Heart left ventricle (tissue), 16 donors: ENCODE measurements at regions not wholly inside any gene's neighbourhood (a gene's known extent, or its start where the extent isn't known, plus 50 kb on each side); places are given as distances from the start of the nearest gene placed in this dataset.

Source experiments
- ATAC-seq, 4 donors: fragments of 200-7000 bp; cut with Tn5 transposase; one replicate each; pipeline ENCODE4 v1.9.1; 2020 to 2022; ENCODE audit warnings: moderate library complexity in 4 of 4, mild to moderate bottlenecking in 3 of 4, moderate number of reproducible peaks in 1 of 4
- DNase-seq, 5 donors: peaks; one replicate each; pipeline ENCODE4 v3.0.0-alpha.2; 2020
- H3K27ac ChIP-seq, 12 donors: fragments of 200-600 bp; sonication (generic) in 4 of 12; one replicate each; pipeline versions ENCODE4 v1.5.0 to v1.8.0; 2016 to 2022; ENCODE audit warnings: mild to moderate bottlenecking in 2 of 12
- H3K27me3 ChIP-seq, 9 donors: fragments of 200-600 bp; sonication (generic) in 2 of 9; one replicate each; pipeline versions ENCODE4 v1.5.1 to v1.8.0; 2016 to 2022; ENCODE audit warnings: mild to moderate bottlenecking in 3 of 9
- H3K36me3 ChIP-seq, 9 donors: fragments of 200-600 bp; sonication (generic) in 2 of 9; one replicate each; pipeline versions ENCODE4 v1.5.0 to v1.8.0; 2018 to 2022; ENCODE audit warnings: mild to moderate bottlenecking in 2 of 9
- H3K4me1 ChIP-seq, 12 donors: fragments of 200-600 bp; sonication (generic) in 4 of 12; one replicate each; pipeline versions ENCODE4 v1.5.0 to v1.8.0; 2016 to 2022; ENCODE audit warnings: mild to moderate bottlenecking in 3 of 12
- H3K4me3 ChIP-seq, 12 donors: fragments of 200-600 bp; sonication (generic) in 4 of 12; one replicate each; pipeline versions ENCODE4 v1.5.0 to v1.8.0; 2017 to 2022; ENCODE audit warnings: mild to moderate bottlenecking in 9 of 12, moderate library complexity in 4 of 12
- H3K9me3 ChIP-seq, 12 donors: fragments of 200-600 bp; sonication (generic) in 4 of 12; one replicate each; pipeline versions ENCODE4 v1.5.0 to v1.8.0; 2016 to 2022; ENCODE audit warnings: mild to moderate bottlenecking in 1 of 12
- POLR2A ChIP-seq, 2 donors: fragments of 450-650 bp; IDR thresholded peaks; one replicate each; pipeline ENCODE4 v1.6.1; 2017; ENCODE audit warnings: antibody characterized with exemption in 2 of 2, mild to moderate bottlenecking in 2 of 2, moderate library complexity in 2 of 2
- WGBS, 4 donors: extraction: QIAGEN DNeasy Blood & Tissue Kit in 2 of 4; methylation state at CpG; one replicate each; pipeline versions ENCODE4 v1.1.5 to v1.1.7; 2013 to 2018; 5-methylcytosine and 5-hydroxymethylcytosine counted together
- intact Hi-C, 10 donors: fragments of 100-400 bp; cut with DNase I; formaldehyde crosslinking; loops; one replicate each; pipeline versions ENCODE4 v1.11.1 to v1.14.2; 2022
- TF ChIP-seq, protein P1 (sequence below), 12 donors: fragments of 200-600 bp; sonication (generic) in 4 of 12; IDR thresholded peaks; one replicate each; pipeline versions ENCODE4 v1.5.0 to v1.8.0; 2018 to 2022; ENCODE audit warnings: antibody characterized with exemption in 12 of 12, mild to moderate bottlenecking in 5 of 12
- donor health status: ischemic (EF 13 %, LVEDD 7.1; RV severe dilation, severe dysfunction).
- donor health status: healthy with polysubstance abuse.
- donor health status: DM: no; HTN: yes; CAD: no.
- donor health status: DM: no; HTN: no; CAD: no.
- donor health status: ischemic (EF 25% LVEDD 6.9; RV normal size, moderate dysfunction).
- donor health status: ischemic (EF 25% LVEDD 5.7; RV mildly dilated, moderate dysfunction).
- donor health status: healthy.
- donor health status: DM: yes; HTN: yes; CAD: no.
- donor health status: ischemic (EF 35%, LVEDD 5.7; RV mildly dilated, moderate dysfunction).
- donor health status: nonischemic (EF 11% LVEDD 7.7; RV severe dilation, severe dysfunction).
- donor health status: DM: yes; HTN: yes; CAD: no.
- donor health status: PGD.
- donor health status: ischemic (EF 29% LVEDD 5.4; RV normal size, mild dysfunction).
- donor health status: nonischemic (EF 23%, LVEDD 6.1; RV moderate dilation, normal function).

DNA sequence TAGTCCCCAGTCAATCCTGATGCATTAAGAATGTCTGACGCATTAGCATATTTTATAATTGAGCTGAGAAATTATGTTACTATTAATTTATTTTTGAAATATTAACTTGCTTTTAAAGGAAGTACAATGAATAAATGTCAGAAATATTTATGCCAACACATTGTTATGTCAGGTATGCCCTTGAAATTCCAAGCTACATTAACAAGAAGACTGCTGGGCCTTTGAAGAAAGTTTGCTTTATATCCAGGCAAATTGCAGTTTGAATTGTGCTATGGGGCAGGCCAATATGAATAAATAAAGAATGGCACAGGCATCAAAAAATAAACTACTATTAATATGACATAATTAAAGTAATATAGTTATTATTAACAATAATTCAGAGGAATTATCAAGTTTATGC, 1391.3 kb downstream of the PLA2G4A start:
- DNase-seq (no peak), ATAC-seq (no peak)
- H3K4me1 ChIP-seq, result no peaks in the 10 kb centered on the region
- intact Hi-C loops, result no loop called here
- no peak for TF ChIP-seq POLR2A (IDR thresholded peaks at IDR 0.05)
- TF ChIP-seq, protein P1, sequence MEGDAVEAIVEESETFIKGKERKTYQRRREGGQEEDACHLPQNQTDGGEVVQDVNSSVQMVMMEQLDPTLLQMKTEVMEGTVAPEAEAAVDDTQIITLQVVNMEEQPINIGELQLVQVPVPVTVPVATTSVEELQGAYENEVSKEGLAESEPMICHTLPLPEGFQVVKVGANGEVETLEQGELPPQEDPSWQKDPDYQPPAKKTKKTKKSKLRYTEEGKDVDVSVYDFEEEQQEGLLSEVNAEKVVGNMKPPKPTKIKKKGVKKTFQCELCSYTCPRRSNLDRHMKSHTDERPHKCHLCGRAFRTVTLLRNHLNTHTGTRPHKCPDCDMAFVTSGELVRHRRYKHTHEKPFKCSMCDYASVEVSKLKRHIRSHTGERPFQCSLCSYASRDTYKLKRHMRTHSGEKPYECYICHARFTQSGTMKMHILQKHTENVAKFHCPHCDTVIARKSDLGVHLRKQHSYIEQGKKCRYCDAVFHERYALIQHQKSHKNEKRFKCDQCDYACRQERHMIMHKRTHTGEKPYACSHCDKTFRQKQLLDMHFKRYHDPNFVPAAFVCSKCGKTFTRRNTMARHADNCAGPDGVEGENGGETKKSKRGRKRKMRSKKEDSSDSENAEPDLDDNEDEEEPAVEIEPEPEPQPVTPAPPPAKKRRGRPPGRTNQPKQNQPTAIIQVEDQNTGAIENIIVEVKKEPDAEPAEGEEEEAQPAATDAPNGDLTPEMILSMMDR (IDR thresholded peaks at IDR 0.05), result no peak
- H3K9me3 ChIP-seq, result peaks cover 0 to 15% (median 2%) of the 10 kb centered on the region in 12 donors
- no peaks in the 10 kb centered on the region for H3K27me3 ChIP-seq
- no peaks in the 10 kb centered on the region for H3K36me3 ChIP-seq
- H3K27ac ChIP-seq, result no peak overlapping the region
- 86 to 97% (median 96%) methylated on average over 1 of the region's 1 CpG for WGBS, 4 donors
- H3K4me3 ChIP-seq, result no peak overlapping the region

DNA sequence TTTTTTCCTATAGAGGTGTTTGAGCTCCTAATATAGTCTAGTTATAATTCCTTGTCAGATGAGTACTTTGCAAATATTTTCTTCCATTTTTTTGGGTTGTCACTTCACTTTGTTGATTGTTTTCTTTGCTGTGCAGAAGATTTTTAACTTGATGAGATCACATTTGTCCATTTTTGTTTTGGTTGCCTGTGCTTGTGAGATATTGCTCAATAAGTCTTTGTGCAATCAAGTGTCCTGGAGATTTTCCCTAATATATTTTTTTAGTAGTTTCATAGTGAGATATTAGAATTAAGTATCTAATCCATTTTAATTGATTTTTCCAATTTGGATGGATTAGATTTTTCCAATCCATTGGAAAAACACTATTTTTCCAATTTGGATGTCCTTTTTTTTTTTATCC, 1395.5 kb downstream of the PLA2G4A start:
- H3K27me3 ChIP-seq, result no peaks in the 10 kb centered on the region
- intact Hi-C loops, result no loop called here
- H3K9me3 ChIP-seq, result peaks cover 0 to 17% (median 3%) of the 10 kb centered on the region in 12 donors
- no peaks in the 10 kb centered on the region for H3K36me3 ChIP-seq
- no peak for TF ChIP-seq POLR2A (IDR thresholded peaks at IDR 0.05)
- TF ChIP-seq, protein P1 (IDR thresholded peaks at IDR 0.05), result no peak
- no peak overlapping the region for H3K4me3 ChIP-seq
- ATAC-seq (no peak), DNase-seq (no peak)
- no peaks in the 10 kb centered on the region for H3K4me1 ChIP-seq
- H3K27ac ChIP-seq, result no peak overlapping the region

DNA sequence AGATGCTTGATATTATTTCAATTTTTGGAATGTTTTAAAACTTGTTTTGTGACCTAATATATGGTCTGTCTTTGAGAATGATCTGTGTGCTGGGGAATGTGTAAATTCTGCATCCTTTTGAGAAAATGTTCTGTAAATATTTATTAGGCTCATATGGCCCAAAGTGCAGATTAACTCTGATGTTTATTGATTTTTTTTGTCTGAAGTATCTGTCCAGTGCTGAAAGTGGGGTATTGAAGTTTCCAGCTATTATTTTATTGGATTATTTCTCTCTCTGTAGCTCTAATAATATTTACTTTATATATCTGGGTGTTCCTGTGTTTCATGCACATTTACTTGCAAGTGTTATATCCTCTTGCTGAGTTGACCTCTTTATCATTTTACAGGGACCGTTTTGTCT, 1397.2 kb downstream of the PLA2G4A start:
- ATAC-seq (no peak), DNase-seq (no peak)
- 71 to 87% (median 80%) methylated on average over 1 of the region's 1 CpG for WGBS, 4 donors
- H3K4me3 ChIP-seq, result no peak overlapping the region
- no peaks in the 10 kb centered on the region for H3K27me3 ChIP-seq
- no peaks in the 10 kb centered on the region for H3K36me3 ChIP-seq
- no peak for TF ChIP-seq POLR2A (IDR thresholded peaks at IDR 0.05)
- no peaks in the 10 kb centered on the region for H3K4me1 ChIP-seq
- no peak overlapping the region for H3K27ac ChIP-seq
- H3K9me3 ChIP-seq, result peaks cover 0 to 17% (median 3%) of the 10 kb centered on the region in 12 donors
- intact Hi-C loops, result no loop called here

DNA sequence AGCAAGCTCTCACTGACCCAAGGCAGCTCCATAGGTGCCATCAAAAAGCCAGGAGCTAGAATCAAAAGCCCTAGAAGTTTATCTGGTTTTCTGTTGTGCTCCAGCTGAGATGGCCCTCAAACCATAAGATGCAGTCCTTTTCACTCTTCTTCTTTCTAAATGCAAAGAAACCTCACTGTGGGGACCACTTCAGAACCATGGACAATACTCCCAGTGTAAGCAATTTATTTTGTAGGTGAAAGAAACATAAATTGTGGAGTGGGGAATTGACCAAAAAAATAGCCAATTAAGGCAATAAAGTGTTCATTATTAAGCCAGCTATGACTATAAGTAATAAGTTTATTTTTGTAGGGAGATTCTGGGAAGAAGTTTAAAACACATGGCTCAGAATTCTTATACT, 1399.9 kb downstream of the PLA2G4A start:
- DNase-seq (no peak), ATAC-seq (no peak)
- H3K4me1 ChIP-seq, result no peaks in the 10 kb centered on the region
- intact Hi-C loops, result no loop called here
- H3K9me3 ChIP-seq, result peaks cover 0 to 13% (median 3%) of the 10 kb centered on the region in 12 donors
- no peak overlapping the region for H3K27ac ChIP-seq
- TF ChIP-seq POLR2A (IDR thresholded peaks at IDR 0.05), result no peak
- TF ChIP-seq, protein P1 (IDR thresholded peaks at IDR 0.05), result no peak
- no peaks in the 10 kb centered on the region for H3K36me3 ChIP-seq
- no peak overlapping the region for H3K4me3 ChIP-seq
- H3K27me3 ChIP-seq, result no peaks in the 10 kb centered on the region

DNA sequence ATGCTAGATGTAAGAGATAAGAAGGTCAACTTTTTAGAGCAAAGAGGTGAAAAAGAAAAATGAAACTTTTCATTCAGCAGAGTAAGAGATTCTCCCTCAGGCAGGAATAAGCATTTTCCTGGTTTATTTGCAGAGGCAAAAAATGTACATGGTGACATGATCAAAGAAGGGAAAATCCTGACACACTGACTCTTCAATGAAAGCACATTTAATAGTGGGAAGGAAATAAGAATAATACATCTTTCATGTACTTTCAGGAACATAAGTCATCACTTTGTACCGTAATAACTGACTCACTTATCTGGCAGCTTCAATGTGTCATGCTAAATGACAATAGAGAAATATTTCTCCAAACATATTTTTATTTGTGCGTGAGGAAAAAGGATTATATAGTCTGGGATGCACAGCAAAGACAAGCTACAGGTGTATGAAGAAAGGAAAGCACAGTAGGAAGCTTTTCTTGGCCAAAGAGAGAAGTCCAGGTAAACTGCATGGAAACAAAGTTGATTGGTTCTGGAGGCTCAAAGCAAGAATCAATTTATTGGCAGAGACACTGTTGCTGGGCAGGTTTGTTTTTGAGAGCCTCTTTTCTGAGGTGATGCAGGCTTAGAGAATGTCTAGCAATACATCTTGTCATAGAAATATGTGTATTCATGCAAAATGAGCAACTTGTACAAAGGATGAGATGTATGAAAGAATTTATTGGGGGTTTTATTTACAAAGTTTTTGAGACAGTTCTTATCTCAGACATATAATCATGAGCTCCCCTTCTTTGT, 1409.0 kb downstream of the PLA2G4A start:
- H3K27me3 ChIP-seq, result no peaks in the 10 kb centered on the region
- H3K36me3 ChIP-seq, result no peaks in the 10 kb centered on the region
- no peak for DNase-seq
- no peak overlapping the region for H3K27ac ChIP-seq
- no peaks in the 10 kb centered on the region for H3K9me3 ChIP-seq
- TF ChIP-seq, protein P1 (IDR thresholded peaks at IDR 0.05), result no peak
- no peak for TF ChIP-seq POLR2A (IDR thresholded peaks at IDR 0.05)
- WGBS, 4 donors, result 55 to 69% (median 56%) methylated on average over 2 of the region's 2 CpGs
- intact Hi-C loops, result no loop called here
- H3K4me3 ChIP-seq, result no peak overlapping the region
- no peak for ATAC-seq
- no peaks in the 10 kb centered on the region for H3K4me1 ChIP-seq
